PFSK-1 (cell line): ENCODE measurements at regions not wholly inside any gene's neighbourhood (a gene's known extent, or its start where the extent isn't known, plus 50 kb on each side); places are given as distances from the start of the nearest gene placed in this dataset.

ENCODE experiments used
- FOXP2 ChIP-seq: optimal IDR thresholded peaks from 2 replicates; pipeline ENCODE3; 2011; ENCODE audit warnings: borderline replicate concordance, control low read depth, inconsistent platforms; ENCODE audit not compliant: insufficient read depth; ENCODE audit errors: extremely low read length, extremely low read depth
- POLR2AphosphoS5 ChIP-seq: IDR thresholded peaks from 2 replicates; pipeline ENCODE4 v1.6.1; 2012; ENCODE audit warnings: low read depth, mild to moderate bottlenecking, control low read depth, low read length, moderate library complexity
- REST ChIP-seq, 2 experiments: IDR thresholded peaks; 2 replicates each; pipeline versions ENCODE4 v1.6.1 to v1.8.0; 2011 to 2012; ENCODE audit warnings: low read depth in 2 of 2, low read length in 2 of 2, control low read depth in 1 of 2, inconsistent platforms in 1 of 2, mild to moderate bottlenecking in 1 of 2, moderate library complexity in 1 of 2; ENCODE audit not compliant: insufficient read depth in 1 of 2
- SIN3A ChIP-seq: IDR thresholded peaks from 2 replicates; pipeline ENCODE4 v1.6.1; 2012; ENCODE audit warnings: mild to moderate bottlenecking, low read length, moderate library complexity, borderline replicate concordance; ENCODE audit not compliant: insufficient read depth
- TAF1 ChIP-seq: IDR thresholded peaks from 2 replicates; pipeline ENCODE4 v1.6.1; 2012; ENCODE audit warnings: low read length, control low read depth, borderline replicate concordance; ENCODE audit not compliant: insufficient read depth

DNA sequence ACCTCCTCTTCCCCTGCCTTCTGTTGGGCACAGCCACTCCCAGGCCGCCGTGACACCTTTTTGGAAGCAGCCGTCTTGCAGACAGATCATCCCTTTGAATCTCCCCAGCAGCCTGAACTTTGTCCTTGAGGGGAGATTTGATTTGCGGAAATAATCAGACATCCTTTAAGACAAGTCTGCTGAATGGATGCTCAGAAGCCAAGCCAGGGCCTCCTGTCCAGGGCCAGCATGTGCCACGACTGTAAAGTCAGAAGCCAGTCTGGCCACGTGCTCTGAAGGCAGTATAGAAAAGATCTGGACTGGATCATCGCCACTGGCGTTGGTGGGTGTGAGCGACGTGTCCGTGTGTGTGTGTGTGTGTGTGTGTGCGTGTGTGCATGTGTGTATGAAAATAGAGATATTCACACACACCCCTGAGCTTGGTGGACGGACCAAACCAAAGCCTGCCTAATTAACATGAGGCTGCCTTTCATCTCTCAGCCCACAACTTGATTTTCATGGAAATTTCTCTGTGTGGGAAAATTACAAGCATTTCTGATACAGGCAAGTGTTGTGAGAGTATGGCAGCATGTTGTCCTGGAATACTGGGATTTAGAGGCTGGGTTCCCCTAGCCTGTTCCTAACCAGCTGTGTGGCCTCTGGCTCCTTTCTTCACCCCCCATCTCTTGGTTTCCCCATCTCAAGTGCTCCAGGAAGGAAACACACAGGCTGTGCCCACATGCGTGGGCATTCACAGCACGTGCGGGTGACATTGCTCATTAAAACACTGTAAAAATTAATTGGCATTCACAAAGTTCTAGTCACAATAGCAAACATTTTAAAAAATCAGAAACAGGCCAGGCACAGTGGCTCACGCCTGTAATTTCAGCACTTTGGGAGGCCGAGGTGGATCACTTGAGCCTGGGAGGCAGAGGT is 61.8 kb upstream of the WNT7B start:
- TF ChIP-seq TAF1 = no peak
- TF ChIP-seq FOXP2 = no peak
- TF ChIP-seq POLR2AphosphoS5 = no peak

- no peak for TF ChIP-seq POLR2AphosphoS5
- no peak for TF ChIP-seq FOXP2
- TF ChIP-seq TAF1 = no peak
Measured at GRCh38 chr22:46039535-46039934, 62.6 kb upstream of the WNT7B start.

DNA sequence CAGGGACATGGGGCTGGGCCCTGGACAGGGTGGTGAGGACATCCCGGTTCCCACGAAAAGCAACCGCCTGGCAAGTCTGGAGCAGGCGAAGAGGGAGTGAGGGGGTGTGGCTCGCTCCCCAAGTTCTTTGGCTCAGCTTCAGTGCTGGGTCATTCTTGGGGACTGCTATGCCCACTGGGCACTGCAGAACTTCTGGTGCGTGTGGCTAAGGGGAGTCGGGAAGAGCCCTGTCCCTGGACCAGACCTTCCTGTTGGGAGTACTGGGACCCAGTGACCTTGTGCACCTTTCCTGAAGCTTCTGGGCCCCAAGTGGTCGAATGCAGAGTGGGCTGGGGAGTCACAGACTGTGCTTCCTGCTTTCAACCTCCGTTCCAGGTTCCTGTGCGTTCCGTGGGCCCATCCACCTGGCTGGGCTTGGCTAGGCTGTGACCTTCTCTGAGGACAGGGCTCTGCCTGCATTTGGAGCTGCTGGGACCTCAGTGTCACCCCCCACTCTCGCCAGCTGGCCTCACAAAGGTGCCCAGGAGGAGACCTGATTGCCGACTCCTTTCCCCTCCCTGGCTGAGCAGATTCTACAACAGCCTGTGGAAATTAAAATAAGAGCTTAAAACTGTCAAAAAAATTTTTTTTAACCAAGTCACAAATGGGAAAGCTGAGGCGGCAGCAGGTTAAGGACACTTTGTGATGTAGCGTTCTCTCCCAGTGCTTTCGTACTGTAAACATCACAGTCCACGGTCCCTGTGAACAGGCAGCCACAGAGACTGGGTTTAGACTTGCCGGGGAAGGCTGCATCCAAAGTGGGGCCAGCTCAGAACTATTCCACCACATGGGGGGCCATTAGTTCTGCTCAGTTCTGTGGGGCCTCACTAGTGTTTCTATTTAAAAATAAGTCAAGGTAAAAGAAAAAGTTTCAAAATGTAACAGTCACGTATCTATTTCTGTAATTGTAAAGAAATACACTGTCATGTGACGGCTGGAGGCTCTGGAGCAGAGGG is 63.8 kb upstream of the WNT7B start:
- TF ChIP-seq FOXP2 (no peak), POLR2AphosphoS5 (no peak), TAF1 (no peak), REST (IDR thresholded peaks at IDR 0.05; ENCODE audit: insufficient read depth in 1 of 2, low read depth in 2 of 2, low read length in 2 of 2) (no peak), SIN3A (no peak)

DNA sequence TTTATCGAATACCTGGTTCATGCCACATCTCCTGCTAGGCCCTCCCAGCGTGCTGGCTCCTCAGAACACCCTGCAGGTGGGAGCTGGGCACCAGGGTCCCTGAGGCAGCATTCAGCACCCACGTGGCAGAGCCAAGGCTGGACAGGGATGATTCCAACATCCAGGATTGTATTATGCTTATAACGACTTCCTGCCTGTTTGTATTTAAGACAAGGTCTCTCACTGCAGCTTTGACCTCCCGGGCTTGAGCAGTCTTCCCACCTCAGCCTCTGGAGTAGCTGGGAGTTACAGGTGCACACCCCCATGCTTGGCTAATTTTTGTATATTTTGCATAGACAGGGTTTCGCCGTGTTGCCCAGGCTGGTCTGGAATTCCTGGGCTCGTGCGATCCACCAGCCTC is 64.7 kb upstream of the WNT7B start:
- TF ChIP-seq TAF1 (no peak), REST (IDR thresholded peaks at IDR 0.05; ENCODE audit: insufficient read depth in 1 of 2, low read depth in 2 of 2, low read length in 2 of 2) (no peak), POLR2AphosphoS5 (no peak), FOXP2 (no peak), SIN3A (no peak)

DNA sequence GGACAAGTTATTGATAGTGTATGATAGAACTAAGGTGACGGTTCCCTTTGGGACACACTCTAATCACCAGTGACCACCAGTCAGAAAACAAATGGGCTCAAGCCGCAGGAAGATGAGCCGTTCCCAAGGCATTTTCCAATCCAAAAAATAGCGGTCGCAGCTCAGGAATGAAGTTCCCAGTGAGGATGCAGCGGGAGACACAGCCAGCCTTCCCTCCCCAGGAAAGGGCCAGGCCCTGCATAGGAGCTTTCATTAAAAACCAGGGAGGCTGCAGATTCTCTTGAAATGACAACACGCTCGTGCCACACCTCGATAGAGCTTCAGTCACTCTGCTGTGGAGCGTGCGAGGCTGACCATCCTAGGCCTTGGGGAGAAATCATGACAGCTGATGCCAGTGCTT is 65.8 kb upstream of the WNT7B start:
- TF ChIP-seq TAF1 = no peak
- no peak for TF ChIP-seq POLR2AphosphoS5

DNA sequence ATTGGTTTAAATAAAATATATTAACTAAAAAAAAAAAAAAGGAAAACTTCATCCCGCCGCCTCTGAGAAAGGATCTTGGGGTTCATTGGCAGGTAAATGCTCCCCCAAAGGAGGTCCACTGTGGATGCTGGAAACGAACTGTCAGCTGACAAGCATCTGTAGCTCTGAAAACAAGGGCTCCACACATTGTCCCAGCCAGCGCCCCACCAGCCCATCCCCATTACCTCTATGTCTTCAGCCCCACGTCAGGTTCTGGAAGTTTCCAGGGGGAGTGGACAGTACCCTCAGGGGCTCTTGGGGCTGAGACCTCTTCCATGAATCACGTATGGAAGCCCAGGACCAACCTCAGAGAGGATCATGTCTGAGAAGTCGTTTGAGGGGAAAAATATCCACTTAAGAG is 66.4 kb upstream of the WNT7B start:
- TF ChIP-seq REST (IDR thresholded peaks at IDR 0.05; ENCODE audit: insufficient read depth in 1 of 2, low read depth in 2 of 2, low read length in 2 of 2) (no peak), SIN3A (no peak), TAF1 (no peak), POLR2AphosphoS5 (no peak), FOXP2 (no peak)
